ENCODE measurements at regions not wholly inside any gene's neighbourhood (a gene's known extent, or its start where the extent isn't known, plus 50 kb on each side); places are given as distances from the start of the nearest gene placed in this dataset.
"Not testable (repeated sequence)": the region's sequence is repeated elsewhere in the genome, so short reads cannot be mapped to it uniquely, and the experiment has no call there.

GRCh38 chr9:33739398-33739797 lies 56.0 kb upstream of the PRSS3 start:
- no peak for DNase-seq

- DNase-seq = no peak
Measured at GRCh38 chr9:33740075-33740474, 55.3 kb upstream of the PRSS3 start.

GRCh38 chr9:33740958-33741357 lies 54.4 kb upstream of the PRSS3 start:
- DNase-seq = not testable (repeated sequence)

DNA sequence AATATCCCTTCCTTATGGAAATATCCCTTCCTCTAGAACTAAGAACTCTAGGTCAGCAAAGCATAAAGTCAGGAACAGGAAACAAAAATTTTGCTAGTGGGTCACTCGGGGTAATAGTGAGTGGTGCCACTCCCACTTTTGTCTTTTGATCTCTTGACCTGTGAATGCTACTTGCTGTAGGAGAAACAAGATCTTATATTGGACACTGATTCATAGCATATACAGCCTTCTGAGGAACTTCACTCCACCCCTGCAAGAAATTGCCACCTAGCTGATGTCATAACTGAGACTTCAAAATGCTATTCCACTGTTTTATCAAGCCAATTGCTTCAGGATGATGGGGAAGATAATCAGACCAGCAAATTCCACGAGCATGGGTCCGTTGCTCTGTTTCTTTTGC lies 53.3 kb upstream of the PRSS3 start:
- DNase-seq = no peak

DNA sequence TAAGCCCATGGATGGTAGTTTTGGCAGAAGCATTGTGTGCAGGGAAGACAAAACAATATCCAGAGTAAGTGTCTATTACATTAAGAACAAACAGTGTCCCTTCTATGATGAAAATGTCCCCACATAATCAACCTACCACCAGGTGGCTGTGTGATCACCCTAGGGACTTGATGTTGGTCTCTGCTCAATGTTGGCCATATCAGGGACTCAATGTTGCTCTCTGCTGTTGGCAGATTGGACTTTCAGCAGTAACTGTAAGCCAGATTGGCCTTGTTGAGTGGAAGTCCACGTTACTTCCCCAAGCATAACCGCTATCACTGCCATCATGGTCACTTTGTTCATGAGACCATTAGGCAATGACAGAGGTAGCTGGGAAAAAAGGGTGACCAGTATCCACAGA lies 52.8 kb upstream of the PRSS3 start:
- DNase-seq = no peak

Data from amniotic stem cell (primary cell).